Upper lobe of left lung (tissue), 6 donors: ENCODE measurements at regions not wholly inside any gene's neighbourhood (a gene's known extent, or its start where the extent isn't known, plus 50 kb on each side); places are given as distances from the start of the nearest gene placed in this dataset.

Experiments used
- ATAC-seq, 2 donors: fragments of 200-7000 bp; cut with Tn5 transposase; one replicate each; pipeline ENCODE4 v1.9.1; 2022; ENCODE audit warnings: mild to moderate bottlenecking in 2 of 2, moderate library complexity in 2 of 2; ENCODE audit not compliant: low FRiP score in 2 of 2
- DNase-seq, 2 donors: peaks; one replicate each; pipeline ENCODE4 v3.0.0-alpha.2; 2019 to 2020
- H3K27ac ChIP-seq, 4 donors: fragments of 200-600 bp; sonication (generic); one replicate each; pipeline ENCODE4 v1.5.1; 2016 to 2019
- H3K27me3 ChIP-seq, 4 donors: fragments of 200-600 bp; sonication (generic); one replicate each; pipeline ENCODE4 v1.5.1; 2017 to 2019
- H3K36me3 ChIP-seq, 4 donors: fragments of 200-600 bp; sonication (generic); one replicate each; pipeline ENCODE4 v1.5.1; 2016 to 2019
- H3K4me1 ChIP-seq, 4 donors: fragments of 200-600 bp; sonication (generic); one replicate each; pipeline ENCODE4 v1.5.1; 2018 to 2019
- H3K4me3 ChIP-seq, 4 donors: fragments of 200-600 bp; sonication (generic); one replicate each; pipeline ENCODE4 v1.5.1; 2017 to 2019; ENCODE audit warnings: mild to moderate bottlenecking in 2 of 4, moderate library complexity in 1 of 4
- H3K9me3 ChIP-seq, 4 donors: fragments of 200-600 bp; sonication (generic); one replicate each; pipeline ENCODE4 v1.5.1; 2018 to 2019
- CTCF ChIP-seq, 6 experiments: fragments of 450-650 bp in 4 of 6; fragments of 200-600 bp in 2 of 6; sonication (generic) in 2 of 6; IDR thresholded peaks; one replicate each; pipeline ENCODE4 v1.5.1; 2016 to 2019; ENCODE audit warnings: antibody characterized with exemption in 6 of 6
- EP300 ChIP-seq, 4 donors: sonication (generic); formaldehyde crosslinking; IDR thresholded peaks; one replicate each; pipeline ENCODE4 v1.5.1; 2017; ENCODE audit warnings: antibody characterized with exemption in 4 of 4, control low read depth in 2 of 4
- POLR2A ChIP-seq, 4 donors: fragments of 450-650 bp; IDR thresholded peaks; one replicate each; pipeline ENCODE4 v1.5.1; 2016 to 2017; ENCODE audit warnings: antibody characterized with exemption in 4 of 4, mild to moderate bottlenecking in 2 of 4
- POLR2AphosphoS5 ChIP-seq, 2 donors: sonication (generic); formaldehyde crosslinking; IDR thresholded peaks; one replicate each; pipeline ENCODE4 v1.5.1; 2017; ENCODE audit warnings: antibody characterized with exemption in 2 of 2
- WGBS, 2 donors: methylation state at CpG; one replicate each; pipeline ENCODE4 v1.1.5; 2017 to 2018; 5-methylcytosine and 5-hydroxymethylcytosine counted together
- donor health status: DM: no; HTN: no; CAD: no; lungs with moderate emphysema.
- donor health status: DM: no; HTN: yes; CAD: no; lungs with severe emphysema.

GRCh38 chr6:71420095-71420692, 131.6 kb downstream of the OGFRL1 start:
- H3K27me3 ChIP-seq, result peaks cover 0 to 7% (median 0%) of the 10 kb centered on the region in 4 donors
- H3K27ac ChIP-seq, result peak overlapping the region; percentile 96 to 100 (median 98)
- WGBS, 2 donors, result 0 to 3% methylated on average over 14 to 55 of the region's 91 CpGs
- H3K9me3 ChIP-seq, result no peaks in the 10 kb centered on the region
- H3K4me3 ChIP-seq, result peak overlapping the region; percentile 88 to 94 (median 90)
- DNase-seq, result peak; percentile 39 to 93
- ATAC-seq, result peak; percentile 73 to 82
- peaks cover 3 to 15% (median 13%) of the 10 kb centered on the region in 4 donors for H3K4me1 ChIP-seq
- peaks cover 0 to 26% (median 7%) of the 10 kb centered on the region in 4 donors for H3K36me3 ChIP-seq
- TF ChIP-seq EP300 (IDR thresholded peaks at IDR 0.05), result no peak
- no peak for TF ChIP-seq POLR2A (IDR thresholded peaks at IDR 0.05)
- peak; percentile 12 to 63 (median 48) for TF ChIP-seq CTCF (IDR thresholded peaks at IDR 0.05)
- TF ChIP-seq POLR2AphosphoS5 (IDR thresholded peaks at IDR 0.05), result peak in 1 of 2 donors; percentile 22

GRCh38 chr6:71420693-71421328, 132.2 kb downstream of the OGFRL1 start:
- peak overlapping the region; percentile 96 to 100 (median 98) for H3K27ac ChIP-seq
- DNase-seq, result peak; percentile 95 to 97
- TF ChIP-seq EP300 (IDR thresholded peaks at IDR 0.05) (no peak), CTCF (IDR thresholded peaks at IDR 0.05) (peak in 1 of 6 experiments; percentile 7), POLR2A (IDR thresholded peaks at IDR 0.05) (peak; percentile 74 to 96 (median 96)), POLR2AphosphoS5 (IDR thresholded peaks at IDR 0.05) (peak; percentile 93 to 99)
- H3K4me1 ChIP-seq, result peaks cover 0 to 15% (median 12%) of the 10 kb centered on the region in 4 donors
- peaks cover 0 to 7% (median 0%) of the 10 kb centered on the region in 4 donors for H3K27me3 ChIP-seq
- peaks cover 0 to 20% (median 7%) of the 10 kb centered on the region in 4 donors for H3K36me3 ChIP-seq
- peak overlapping the region; percentile 88 to 94 (median 90) for H3K4me3 ChIP-seq
- WGBS, 2 donors, result 12 to 24% methylated on average over 9 to 39 of the region's 46 CpGs
- peak; percentile 99 for ATAC-seq
- H3K9me3 ChIP-seq, result no peaks in the 10 kb centered on the region

GRCh38 chr6:71421611-71422010, 133.0 kb downstream of the OGFRL1 start:
- no peak for TF ChIP-seq POLR2AphosphoS5 (IDR thresholded peaks at IDR 0.05)
- peak in 1 of 4 donors; percentile 35 for TF ChIP-seq EP300 (IDR thresholded peaks at IDR 0.05)
- TF ChIP-seq CTCF (IDR thresholded peaks at IDR 0.05), result no peak
- TF ChIP-seq POLR2A (IDR thresholded peaks at IDR 0.05), result no peak
- Histone ChIP-seq H3K27me3 (peaks cover 0 to 7% (median 0%) of the 10 kb centered on the region in 4 donors), H3K4me1 (peaks cover 0 to 14% (median 11%) of the 10 kb centered on the region in 4 donors), H3K9me3 (no peaks in the 10 kb centered on the region), H3K4me3 (peak overlapping the region in 1 of 4 donors; percentile 88), H3K36me3 (peaks cover 0 to 12% (median 2%) of the 10 kb centered on the region in 4 donors), H3K27ac (peak overlapping the region; percentile 96 to 100 (median 98))
- 66 to 68% methylated on average over 4 of the region's 4 CpGs for WGBS, 2 donors
- DNase-seq (no peak), ATAC-seq (no peak)

DNA sequence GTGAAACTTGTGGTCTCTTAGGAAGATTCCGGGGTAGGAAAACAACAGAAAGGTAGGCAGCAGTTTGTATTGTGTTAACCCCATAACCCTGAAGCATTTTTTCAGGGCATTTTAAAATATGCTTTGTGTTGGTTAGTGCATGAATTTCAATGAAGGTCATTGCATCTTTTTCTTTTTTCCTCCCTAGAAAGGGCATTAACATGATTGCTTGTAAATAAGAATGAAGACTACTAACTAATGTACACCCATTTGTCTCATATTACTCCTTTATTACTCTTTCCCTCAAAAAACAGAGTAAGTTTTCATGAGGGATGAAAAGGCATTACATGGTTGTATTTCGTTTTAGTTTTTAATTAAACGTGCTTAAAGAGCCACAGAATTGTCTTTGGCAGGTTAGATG, 141.4 kb downstream of the OGFRL1 start:
- Histone ChIP-seq H3K4me1 (no peaks in the 10 kb centered on the region), H3K36me3 (no peaks in the 10 kb centered on the region), H3K4me3 (no peak overlapping the region), H3K27ac (no peak overlapping the region), H3K9me3 (no peaks in the 10 kb centered on the region), H3K27me3 (no peaks in the 10 kb centered on the region)
- 85 to 87% methylated on average over 3 of the region's 3 CpGs for WGBS, 2 donors
- TF ChIP-seq EP300 (IDR thresholded peaks at IDR 0.05) (no peak), POLR2A (IDR thresholded peaks at IDR 0.05) (no peak), POLR2AphosphoS5 (IDR thresholded peaks at IDR 0.05) (no peak)
- DNase-seq, result no peak
- ATAC-seq, result no peak

GRCh38 chr6:71433441-71433840, 144.8 kb downstream of the OGFRL1 start:
- DNase-seq (no peak), ATAC-seq (no peak)
- TF ChIP-seq POLR2A (IDR thresholded peaks at IDR 0.05) (no peak), EP300 (IDR thresholded peaks at IDR 0.05) (no peak), POLR2AphosphoS5 (IDR thresholded peaks at IDR 0.05) (no peak), CTCF (IDR thresholded peaks at IDR 0.05) (no peak)
- Histone ChIP-seq H3K27ac (no peak overlapping the region), H3K4me1 (no peaks in the 10 kb centered on the region), H3K27me3 (no peaks in the 10 kb centered on the region), H3K9me3 (no peaks in the 10 kb centered on the region), H3K36me3 (no peaks in the 10 kb centered on the region), H3K4me3 (no peak overlapping the region)
